HG02970 (cell line): ENCODE measurements at regions not wholly inside any gene's neighbourhood (a gene's known extent, or its start where the extent isn't known, plus 50 kb on each side); places are given as distances from the start of the nearest gene placed in this dataset.

Experiments
- ATAC-seq: cut with Tn5 transposase; IDR thresholded peaks from one replicate; pipeline ENCODE4 v1.9.1; 2021; ENCODE audit warnings: mild to moderate bottlenecking, moderate library complexity, moderate number of reproducible peaks; ENCODE audit not compliant: unreplicated experiment, low FRiP score

- ATAC-seq: no peak
These were observed 421.0 kb downstream of the DYNC2H1 start for GRCh38 chr11:103530257-103530656.

- ATAC-seq: no peak
These were observed 423.0 kb downstream of the DYNC2H1 start for GRCh38 chr11:103532133-103532788.

GRCh38 chr11:103534191-103534590 lies 425.0 kb downstream of the DYNC2H1 start:
- no peak for ATAC-seq

- no peak for ATAC-seq
These were observed 425.7 kb downstream of the DYNC2H1 start for GRCh38 chr11:103534959-103535358.

DNA sequence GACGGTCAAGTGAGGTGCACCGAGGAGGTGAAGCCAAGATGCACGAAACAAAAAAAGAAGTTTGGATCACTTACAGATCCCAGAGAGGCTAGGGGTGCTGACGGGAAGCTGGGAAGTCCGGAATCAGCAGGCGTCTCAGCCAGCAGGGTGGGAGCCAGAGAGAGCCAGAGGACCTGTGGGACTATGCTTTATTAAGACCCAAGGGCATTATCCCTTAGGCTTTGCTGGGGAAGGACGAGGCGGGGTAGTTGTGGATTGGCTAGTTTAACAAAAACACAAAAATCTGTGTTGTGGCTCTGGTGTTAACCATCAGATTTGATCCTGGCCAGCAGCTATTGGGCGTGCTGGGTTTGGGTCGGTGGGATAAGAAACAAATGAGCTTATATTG lies 427.1 kb downstream of the DYNC2H1 start:
- no peak for ATAC-seq

- no peak for ATAC-seq
These were observed 428.8 kb downstream of the DYNC2H1 start for GRCh38 chr11:103537904-103538502.

GRCh38 chr11:103539166-103539565 lies 429.9 kb downstream of the DYNC2H1 start:
- ATAC-seq: no peak

- no peak for ATAC-seq
These were observed 432.1 kb downstream of the DYNC2H1 start for GRCh38 chr11:103541186-103541795.

DNA sequence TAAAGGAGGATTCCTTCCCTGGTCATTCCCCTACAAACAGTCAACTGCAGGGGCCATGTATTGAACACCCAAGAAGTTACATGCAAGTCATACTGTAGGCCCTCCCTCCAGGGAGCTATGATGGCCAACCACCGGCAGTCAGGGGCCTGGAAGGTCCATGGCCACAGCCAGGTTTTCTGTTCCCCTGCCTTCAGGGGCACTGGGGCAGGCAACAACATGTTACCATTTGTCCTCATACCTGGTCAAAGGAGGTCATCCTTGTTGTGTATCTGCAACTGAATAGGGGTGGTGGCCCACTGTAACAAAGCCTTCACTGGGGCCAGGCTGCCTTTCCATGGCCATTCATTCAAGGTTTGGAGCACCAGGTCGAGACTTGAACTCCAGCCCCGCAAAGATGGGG lies 433.6 kb downstream of the DYNC2H1 start:
- no peak for ATAC-seq

DNA sequence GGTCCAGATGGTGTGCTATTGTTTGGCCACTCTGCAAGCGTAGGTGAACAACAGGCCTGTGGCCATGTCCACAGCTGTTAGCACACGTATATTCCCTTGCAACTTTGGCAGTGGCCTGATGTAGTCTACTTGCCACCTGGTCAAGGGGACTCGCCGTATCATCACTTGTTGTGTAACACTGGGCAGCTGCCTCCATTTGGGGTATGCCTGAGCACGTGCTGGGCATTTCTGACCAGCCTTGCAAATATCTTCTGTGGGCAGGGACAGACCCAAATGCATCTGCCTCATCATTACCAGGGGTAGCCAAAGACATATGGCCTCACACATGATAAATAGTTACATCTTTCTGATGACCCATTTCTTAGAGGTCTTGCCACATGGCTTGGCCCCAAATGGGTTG lies 434.2 kb downstream of the DYNC2H1 start:
- no peak for ATAC-seq

DNA sequence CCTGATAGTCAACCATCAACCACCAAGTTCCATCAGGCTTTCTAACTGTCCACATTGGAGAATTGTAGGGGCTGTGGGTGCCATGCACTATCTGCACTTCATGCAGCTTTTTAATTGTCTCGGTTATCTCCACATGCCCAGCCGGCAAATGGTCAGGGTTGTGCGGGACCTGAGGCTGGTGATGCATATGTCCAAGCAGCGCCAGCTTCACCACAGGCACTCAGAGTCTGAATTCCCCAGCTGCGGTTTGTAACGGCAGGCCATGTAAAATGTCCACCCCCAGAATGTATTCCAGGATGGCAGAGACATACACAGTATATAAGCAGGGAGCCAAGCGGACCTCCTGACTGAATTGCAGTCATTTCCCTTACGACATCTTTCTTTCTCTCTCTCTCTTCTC lies 435.6 kb downstream of the DYNC2H1 start:
- no peak for ATAC-seq

DNA sequence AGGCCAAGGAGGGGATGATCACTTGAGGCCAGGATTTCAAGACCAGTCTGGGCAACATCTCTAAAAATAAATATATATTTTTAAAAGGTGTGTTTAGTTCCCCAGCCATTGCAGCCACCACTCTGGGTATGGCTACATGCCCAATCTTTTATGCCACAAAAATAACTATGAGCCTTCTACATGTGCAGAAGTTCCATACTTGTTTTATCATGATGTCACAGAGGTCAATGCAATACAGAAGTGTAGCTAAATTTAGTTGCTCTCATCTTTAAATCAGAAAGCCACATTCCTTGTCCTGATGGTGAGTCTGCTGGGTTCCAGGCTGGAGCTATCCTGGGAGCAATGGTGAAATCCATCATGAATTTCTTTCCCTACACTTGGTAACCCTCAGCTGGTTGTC lies 436.3 kb downstream of the DYNC2H1 start:
- ATAC-seq: no peak

DNA sequence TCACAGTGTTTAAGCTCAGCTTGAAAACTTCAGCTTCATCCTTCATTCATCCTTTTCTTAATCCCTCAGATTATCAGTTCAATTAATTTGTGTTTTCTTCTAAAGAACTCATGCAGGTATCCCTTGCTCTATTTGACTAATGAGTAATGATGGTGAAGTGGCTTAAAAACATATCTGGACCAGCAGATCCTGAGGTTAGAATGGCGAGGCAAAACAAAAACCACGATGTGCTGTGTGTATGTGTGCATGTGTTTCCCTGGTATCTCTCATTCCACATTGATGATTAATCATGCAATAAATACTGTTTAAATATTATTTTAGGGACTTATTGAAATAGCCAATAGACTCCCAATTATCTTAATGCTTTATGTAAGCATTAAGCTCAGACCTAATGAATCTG lies 437.0 kb downstream of the DYNC2H1 start:
- ATAC-seq: no peak

GRCh38 chr11:103547024-103547423 lies 437.8 kb downstream of the DYNC2H1 start:
- no peak for ATAC-seq

GRCh38 chr11:103547691-103548090 lies 438.5 kb downstream of the DYNC2H1 start:
- no peak for ATAC-seq

GRCh38 chr11:103548838-103549237 lies 439.6 kb downstream of the DYNC2H1 start:
- ATAC-seq: no peak

DNA sequence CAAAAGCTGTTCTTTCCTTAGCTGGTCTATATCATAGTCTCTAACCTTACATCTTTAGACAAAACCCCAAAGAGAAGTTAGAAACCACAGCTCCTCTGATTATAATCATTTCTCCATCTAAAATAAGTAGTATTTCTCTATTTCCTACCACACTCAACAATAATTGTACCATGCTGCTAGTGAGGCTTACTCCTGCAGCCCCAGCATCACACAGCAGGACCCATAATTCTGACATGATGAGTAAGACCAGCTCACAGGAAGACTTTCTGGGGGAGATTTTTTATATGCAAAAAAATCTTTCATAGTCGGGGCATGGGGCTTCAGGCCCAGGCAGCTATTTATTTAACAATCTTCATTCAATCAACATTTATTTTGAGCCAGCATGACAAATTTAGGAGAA lies 441.6 kb downstream of the DYNC2H1 start:
- no peak for ATAC-seq

- no peak for ATAC-seq
These were observed 442.9 kb downstream of the DYNC2H1 start for GRCh38 chr11:103552086-103552485.

- no peak for ATAC-seq
These were observed 446.9 kb downstream of the DYNC2H1 start for GRCh38 chr11:103556171-103556570.

DNA sequence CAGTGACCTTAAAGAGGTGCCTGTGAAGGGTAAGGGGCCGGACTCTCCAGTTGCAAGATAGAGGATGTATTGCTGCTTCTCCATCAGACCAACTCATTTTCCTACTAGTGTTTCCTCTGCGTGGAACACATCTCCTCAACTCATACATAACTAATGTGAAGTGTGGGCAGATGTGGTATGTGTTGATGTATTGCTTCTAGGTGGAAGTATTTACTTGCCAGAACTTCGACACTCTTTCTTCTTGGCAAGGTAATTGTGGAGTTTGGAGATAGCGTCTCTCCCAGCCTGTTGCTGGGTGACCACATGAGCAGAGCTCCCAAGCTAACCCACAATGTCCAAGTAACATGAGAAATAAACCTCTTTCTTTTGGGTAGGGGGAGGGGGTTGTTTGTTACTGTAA lies 456.9 kb downstream of the DYNC2H1 start:
- ATAC-seq: no peak

GRCh38 chr11:103581760-103582159 lies 454.7 kb upstream of the DDI1 start:
- no peak for ATAC-seq

- no peak for ATAC-seq
These were observed 454.0 kb upstream of the DDI1 start for GRCh38 chr11:103582351-103582909.
